ENCODE measurements at regions not wholly inside any gene's neighbourhood (a gene's known extent, or its start where the extent isn't known, plus 50 kb on each side); places are given as distances from the start of the nearest gene placed in this dataset.
"Not testable (repeated sequence)": the region's sequence is repeated elsewhere in the genome, so short reads cannot be mapped to it uniquely, and the experiment has no call there.

DNA sequence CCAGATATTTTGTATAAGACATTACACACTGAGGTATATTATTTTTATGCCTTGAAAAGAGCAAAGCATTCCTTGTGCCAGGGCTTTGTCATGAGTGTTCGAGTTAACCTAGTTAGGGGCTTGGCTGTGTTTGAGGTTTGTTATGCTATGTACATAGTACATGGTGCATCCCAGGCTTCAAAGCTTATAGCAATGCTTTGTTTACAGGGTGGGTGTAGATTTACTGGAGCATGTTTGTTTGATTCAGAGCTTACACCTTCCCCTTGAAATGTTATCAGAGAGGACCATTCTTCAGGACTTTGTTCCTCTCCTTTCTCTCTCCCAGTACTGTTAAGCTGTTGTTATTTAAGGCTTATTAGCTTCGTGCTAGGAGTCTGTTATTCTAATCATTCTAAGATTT is 738.7 kb upstream of the LRRTM4 start:
- Histone ChIP-seq H3K4me1 (ENCODE audit: control insufficient read depth in 1 of 2, low read depth in 2 of 2) (no peaks in the 10 kb centered on the region), H3K36me3 (no peaks in the 10 kb centered on the region), H3K27me3 (replicated peaks; ENCODE audit: insufficient read depth) (no peaks in the 10 kb centered on the region), H3K4me3 (no peak overlapping the region), H3K27ac (no peak overlapping the region), H3K9me3 (no peaks in the 10 kb centered on the region)
- no peak for DNase-seq (ENCODE audit: low spot score)
- ATAC-seq (ENCODE audit: insufficient number of reproducible peaks, low FRiP score, low read depth): no peak
- TF ChIP-seq, protein P1, sequence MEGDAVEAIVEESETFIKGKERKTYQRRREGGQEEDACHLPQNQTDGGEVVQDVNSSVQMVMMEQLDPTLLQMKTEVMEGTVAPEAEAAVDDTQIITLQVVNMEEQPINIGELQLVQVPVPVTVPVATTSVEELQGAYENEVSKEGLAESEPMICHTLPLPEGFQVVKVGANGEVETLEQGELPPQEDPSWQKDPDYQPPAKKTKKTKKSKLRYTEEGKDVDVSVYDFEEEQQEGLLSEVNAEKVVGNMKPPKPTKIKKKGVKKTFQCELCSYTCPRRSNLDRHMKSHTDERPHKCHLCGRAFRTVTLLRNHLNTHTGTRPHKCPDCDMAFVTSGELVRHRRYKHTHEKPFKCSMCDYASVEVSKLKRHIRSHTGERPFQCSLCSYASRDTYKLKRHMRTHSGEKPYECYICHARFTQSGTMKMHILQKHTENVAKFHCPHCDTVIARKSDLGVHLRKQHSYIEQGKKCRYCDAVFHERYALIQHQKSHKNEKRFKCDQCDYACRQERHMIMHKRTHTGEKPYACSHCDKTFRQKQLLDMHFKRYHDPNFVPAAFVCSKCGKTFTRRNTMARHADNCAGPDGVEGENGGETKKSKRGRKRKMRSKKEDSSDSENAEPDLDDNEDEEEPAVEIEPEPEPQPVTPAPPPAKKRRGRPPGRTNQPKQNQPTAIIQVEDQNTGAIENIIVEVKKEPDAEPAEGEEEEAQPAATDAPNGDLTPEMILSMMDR (IDR thresholded peaks at IDR 0.05): no peak

GRCh38 chr2:78261454-78261853 is 739.3 kb upstream of the LRRTM4 start:
- TF ChIP-seq, protein P1 (IDR thresholded peaks at IDR 0.05): no peak
- ATAC-seq (ENCODE audit: insufficient number of reproducible peaks, low FRiP score, low read depth) (no peak), DNase-seq (ENCODE audit: low spot score) (no peak)
- Histone ChIP-seq H3K4me3 (no peak overlapping the region), H3K27ac (no peak overlapping the region), H3K4me1 (ENCODE audit: control insufficient read depth in 1 of 2, low read depth in 2 of 2) (no peaks in the 10 kb centered on the region), H3K27me3 (replicated peaks; ENCODE audit: insufficient read depth) (no peaks in the 10 kb centered on the region), H3K36me3 (no peaks in the 10 kb centered on the region), H3K9me3 (no peaks in the 10 kb centered on the region)

- not testable (repeated sequence) for DNase-seq (ENCODE audit: low spot score); H3K27me3 ChIP-seq (replicated peaks; ENCODE audit: insufficient read depth); H3K36me3 ChIP-seq; ATAC-seq (ENCODE audit: insufficient number of reproducible peaks, low FRiP score, low read depth); H3K4me3 ChIP-seq; H3K9me3 ChIP-seq; H3K4me1 ChIP-seq (ENCODE audit: control insufficient read depth in 1 of 2, low read depth in 2 of 2); H3K27ac ChIP-seq
Observed at GRCh38 chr2:78262089-78262488, 739.9 kb upstream of the LRRTM4 start.

DNA sequence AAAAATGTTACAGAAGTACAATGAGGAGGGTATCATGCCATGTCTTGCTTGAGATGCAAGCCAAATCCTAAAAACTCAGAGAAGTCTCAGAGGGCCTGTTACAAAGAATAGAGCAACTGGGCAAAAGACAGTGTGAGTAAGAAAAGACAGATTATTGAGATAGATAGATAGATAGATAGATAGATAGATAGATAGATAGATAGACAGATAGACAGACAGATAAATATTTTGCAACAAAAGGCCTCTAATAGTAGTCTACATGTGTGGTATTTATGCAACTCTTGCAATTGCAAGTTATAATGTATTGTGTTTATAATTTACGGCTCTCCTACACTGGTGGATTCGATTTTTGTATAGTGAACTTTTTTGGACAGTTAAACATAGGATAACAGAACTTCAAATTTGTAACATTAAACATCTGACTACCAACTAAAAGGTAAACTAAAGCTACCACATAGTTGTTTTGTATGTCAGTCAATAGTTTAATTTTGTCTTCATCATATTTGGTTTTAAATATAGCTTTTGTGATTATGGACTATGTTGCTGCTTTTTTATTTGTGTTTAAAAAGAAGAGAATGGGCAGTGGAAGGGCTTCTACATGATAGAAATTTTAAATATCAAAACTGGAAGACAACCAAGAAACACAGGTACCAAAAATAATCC is 740.7 kb upstream of the LRRTM4 start:
- Histone ChIP-seq H3K27me3 (replicated peaks; ENCODE audit: insufficient read depth) (no peaks in the 10 kb centered on the region), H3K4me3 (no peak overlapping the region), H3K36me3 (no peaks in the 10 kb centered on the region), H3K27ac (no peak overlapping the region), H3K9me3 (no peaks in the 10 kb centered on the region), H3K4me1 (ENCODE audit: control insufficient read depth in 1 of 2, low read depth in 2 of 2) (no peaks in the 10 kb centered on the region)
- ATAC-seq (ENCODE audit: insufficient number of reproducible peaks, low FRiP score, low read depth) (no peak), DNase-seq (ENCODE audit: low spot score) (no peak)
- TF ChIP-seq, protein P1 (IDR thresholded peaks at IDR 0.05): no peak

DNA sequence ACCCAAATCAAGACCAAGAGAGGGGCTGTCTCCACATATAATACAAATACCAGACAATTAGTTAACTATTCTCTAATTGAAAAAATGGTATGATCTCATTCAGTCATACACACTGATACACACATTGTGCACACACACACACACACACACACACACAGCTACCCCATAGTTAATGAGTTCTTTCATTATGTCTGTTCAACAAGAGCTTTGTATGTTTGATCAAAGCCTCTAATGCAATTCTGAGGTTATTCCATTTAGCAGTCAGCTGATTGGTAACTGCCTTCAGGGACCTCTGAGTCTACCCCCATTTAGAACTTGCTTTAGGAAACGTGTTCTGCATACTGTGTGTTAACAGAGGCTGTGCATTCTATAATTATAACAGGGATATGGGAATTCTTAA is 741.4 kb upstream of the LRRTM4 start:
- H3K36me3 ChIP-seq: no peaks in the 10 kb centered on the region
- ATAC-seq (ENCODE audit: insufficient number of reproducible peaks, low FRiP score, low read depth) (no peak), DNase-seq (ENCODE audit: low spot score) (no peak)
- H3K4me3 ChIP-seq: no peak overlapping the region
- H3K9me3 ChIP-seq: no peaks in the 10 kb centered on the region
- no peak overlapping the region for H3K27ac ChIP-seq
- H3K4me1 ChIP-seq (ENCODE audit: control insufficient read depth in 1 of 2, low read depth in 2 of 2): no peaks in the 10 kb centered on the region
- TF ChIP-seq, protein P1 (IDR thresholded peaks at IDR 0.05): no peak
- no peaks in the 10 kb centered on the region for H3K27me3 ChIP-seq (replicated peaks; ENCODE audit: insufficient read depth)

GRCh38 chr2:78264130-78264529 is 742.0 kb upstream of the LRRTM4 start:
- Histone ChIP-seq H3K27me3 (replicated peaks; ENCODE audit: insufficient read depth) (no peaks in the 10 kb centered on the region), H3K9me3 (no peaks in the 10 kb centered on the region), H3K4me3 (no peak overlapping the region), H3K27ac (no peak overlapping the region), H3K4me1 (ENCODE audit: control insufficient read depth in 1 of 2, low read depth in 2 of 2) (no peaks in the 10 kb centered on the region), H3K36me3 (no peaks in the 10 kb centered on the region)
- TF ChIP-seq, protein P1 (IDR thresholded peaks at IDR 0.05): no peak
- no peak for ATAC-seq (ENCODE audit: insufficient number of reproducible peaks, low FRiP score, low read depth)
- no peak for DNase-seq (ENCODE audit: low spot score)
